ENCODE measurements at regions not wholly inside any gene's neighbourhood (a gene's known extent, or its start where the extent isn't known, plus 50 kb on each side); places are given as distances from the start of the nearest gene placed in this dataset.
A peak's percentile ranks its signal among the peaks of the same experiment; 100 is the strongest.

- Histone ChIP-seq H3K9me3 (no peaks in the 10 kb centered on the region), H3K27ac (no peak overlapping the region), H3K27me3 (no peaks in the 10 kb centered on the region), H3K4me3 (no peak overlapping the region), H3K4me1 (no peaks in the 10 kb centered on the region), H3K36me3 (no peaks in the 10 kb centered on the region)
- TF ChIP-seq CTCF (IDR thresholded peaks at IDR 0.05) (no peak), POLR2A (IDR thresholded peaks at IDR 0.05) (no peak)
- DNase-seq, result no peak
- intact Hi-C loops (cut with DNase I), result no loop called here
- no peak for ATAC-seq
- WGBS (ENCODE audit: insufficient coverage, low coverage, low lambda C conversion rate, missing lambda C conversion rate), result 77% methylated on average over 12 of the region's 16 CpGs
These were observed 664.3 kb upstream of the TBX3 start for GRCh38 chr12:115348301-115348700.

DNA sequence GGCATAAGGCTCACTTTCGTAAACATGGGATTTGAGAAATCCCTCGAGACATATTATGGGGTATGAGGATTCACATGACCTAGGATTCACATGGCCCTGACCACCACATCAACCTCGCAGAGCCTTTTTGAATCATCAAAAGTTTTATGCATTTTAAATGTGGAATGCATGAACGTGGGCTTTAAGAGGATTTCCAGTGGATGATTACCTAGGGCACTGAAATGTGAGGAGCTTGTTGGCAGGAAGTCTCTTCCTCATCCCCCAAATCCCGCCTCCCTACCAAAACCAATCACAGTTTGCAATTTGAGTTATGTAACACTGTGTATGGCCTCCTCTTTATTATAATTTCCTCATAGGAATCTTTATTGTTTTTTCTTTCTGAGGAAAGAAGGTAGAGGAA lies 659.6 kb upstream of the TBX3 start:
- no peaks in the 10 kb centered on the region for H3K4me1 ChIP-seq
- no peak overlapping the region for H3K4me3 ChIP-seq
- WGBS (ENCODE audit: insufficient coverage, low coverage, low lambda C conversion rate, missing lambda C conversion rate), result 82% methylated on average over 5 of the region's 5 CpGs
- DNase-seq (no peak), ATAC-seq (no peak)
- no peaks in the 10 kb centered on the region for H3K9me3 ChIP-seq
- TF ChIP-seq POLR2A (IDR thresholded peaks at IDR 0.05) (no peak), CTCF (IDR thresholded peaks at IDR 0.05) (no peak)
- intact Hi-C loops (cut with DNase I), result no loop called here
- no peaks in the 10 kb centered on the region for H3K36me3 ChIP-seq
- H3K27me3 ChIP-seq, result no peaks in the 10 kb centered on the region
- H3K27ac ChIP-seq, result no peak overlapping the region

- intact Hi-C loops (cut with DNase I), result no loop called here
- DNase-seq, result no peak
- Histone ChIP-seq H3K4me1 (no peaks in the 10 kb centered on the region), H3K4me3 (no peak overlapping the region), H3K36me3 (no peaks in the 10 kb centered on the region), H3K27ac (no peak overlapping the region), H3K9me3 (no peaks in the 10 kb centered on the region), H3K27me3 (no peaks in the 10 kb centered on the region)
- no peak for ATAC-seq
- no peak for TF ChIP-seq CTCF (IDR thresholded peaks at IDR 0.05)
- TF ChIP-seq POLR2A (IDR thresholded peaks at IDR 0.05), result no peak
- 72% methylated on average over 2 of the region's 2 CpGs for WGBS (ENCODE audit: insufficient coverage, low coverage, low lambda C conversion rate, missing lambda C conversion rate)
These were observed 659.0 kb upstream of the TBX3 start for GRCh38 chr12:115343008-115343407.

GRCh38 chr12:115341442-115341841 lies 657.5 kb upstream of the TBX3 start:
- peak in 1 of 4 donors; percentile 62 for ATAC-seq

More at GRCh38 chr12:115341442-115341841, 657.5 kb upstream of the TBX3 start:
- Histone ChIP-seq H3K27me3 (no peaks in the 10 kb centered on the region), H3K36me3 (no peaks in the 10 kb centered on the region), H3K27ac (no peak overlapping the region), H3K4me1 (no peaks in the 10 kb centered on the region), H3K9me3 (no peaks in the 10 kb centered on the region), H3K4me3 (no peak overlapping the region)
- TF ChIP-seq POLR2A (IDR thresholded peaks at IDR 0.05), result no peak
- no peak for TF ChIP-seq CTCF (IDR thresholded peaks at IDR 0.05)
- WGBS (ENCODE audit: insufficient coverage, low coverage, low lambda C conversion rate, missing lambda C conversion rate), result 62% methylated on average over 6 of the region's 6 CpGs
- intact Hi-C loops (cut with DNase I), result no loop called here
- no peak for DNase-seq
